Left renal cortex interstitium (tissue), 4 donors: ENCODE measurements at regions not wholly inside any gene's neighbourhood (a gene's known extent, or its start where the extent isn't known, plus 50 kb on each side); places are given as distances from the start of the nearest gene placed in this dataset.
"Not testable (repeated sequence)": the region's sequence is repeated elsewhere in the genome, so short reads cannot be mapped to it uniquely, and the experiment has no call there.

Source experiments
- DNase-seq, 4 donors: peaks; one replicate each; pipeline ENCODE4 v3.0.0-alpha.2; 2013; ENCODE audit warnings: low read depth in 4 of 4, low spot score in 2 of 4, missing footprints in 1 of 4

DNA sequence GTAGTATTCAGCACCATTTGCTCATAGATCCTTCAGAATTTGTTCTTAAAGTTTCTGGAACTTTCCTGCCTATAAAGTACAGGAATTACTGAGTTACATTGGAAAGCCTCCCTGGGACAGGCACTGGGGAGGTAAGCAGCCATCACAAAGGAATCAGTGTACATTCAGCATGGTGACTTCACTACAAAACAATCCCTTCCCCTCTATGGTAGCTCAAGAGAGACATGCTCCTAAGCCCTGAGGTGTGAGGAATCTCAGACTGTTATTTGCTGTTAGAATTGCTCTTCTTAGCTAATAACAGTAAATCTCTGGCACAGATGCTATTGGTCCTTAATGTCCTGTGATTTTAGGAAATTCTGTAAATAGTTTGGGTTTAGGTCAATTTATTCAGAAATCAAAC lies 1898.0 kb upstream of the PCDH7 start:
- DNase-seq, result no peak

DNA sequence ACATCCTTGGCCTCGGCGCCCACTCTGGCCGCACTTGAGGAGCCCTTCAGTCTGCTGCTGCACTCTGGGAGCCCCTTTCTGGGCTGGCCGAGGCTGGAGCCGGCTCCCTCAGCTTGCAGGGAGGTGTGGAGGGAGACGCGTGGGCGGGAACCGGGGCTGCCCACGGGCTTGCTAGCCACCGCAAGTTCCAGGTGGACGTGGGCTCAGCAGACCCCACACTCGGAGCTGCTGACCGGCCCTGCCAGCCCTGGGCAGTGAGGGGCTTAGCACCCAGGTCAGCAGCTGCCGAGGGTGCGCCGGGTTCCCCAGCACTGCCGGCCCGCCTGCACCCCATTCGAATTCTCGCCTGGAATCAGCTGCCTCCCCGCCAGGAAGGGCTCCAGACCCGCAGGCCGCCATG lies 1892.3 kb upstream of the PCDH7 start:
- no peak for DNase-seq

DNA sequence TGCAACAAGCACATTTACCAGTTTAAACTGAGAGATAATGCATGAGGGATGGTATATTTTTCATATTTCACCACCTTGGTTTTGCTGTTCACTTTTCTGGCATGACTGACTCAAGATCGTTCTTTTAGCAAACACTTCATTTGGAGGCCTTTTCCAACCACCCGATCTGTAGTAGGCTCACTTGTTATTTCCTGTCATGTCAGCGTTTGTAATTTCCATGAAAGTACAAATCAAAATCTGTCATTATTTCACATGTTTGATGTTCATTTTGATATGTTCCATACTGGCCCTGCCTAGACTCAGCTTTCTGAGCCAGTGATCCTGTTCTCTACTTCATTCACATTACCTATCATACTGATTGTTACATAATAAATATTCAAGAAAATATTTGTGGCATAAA lies 1888.3 kb upstream of the PCDH7 start:
- no peak for DNase-seq

DNA sequence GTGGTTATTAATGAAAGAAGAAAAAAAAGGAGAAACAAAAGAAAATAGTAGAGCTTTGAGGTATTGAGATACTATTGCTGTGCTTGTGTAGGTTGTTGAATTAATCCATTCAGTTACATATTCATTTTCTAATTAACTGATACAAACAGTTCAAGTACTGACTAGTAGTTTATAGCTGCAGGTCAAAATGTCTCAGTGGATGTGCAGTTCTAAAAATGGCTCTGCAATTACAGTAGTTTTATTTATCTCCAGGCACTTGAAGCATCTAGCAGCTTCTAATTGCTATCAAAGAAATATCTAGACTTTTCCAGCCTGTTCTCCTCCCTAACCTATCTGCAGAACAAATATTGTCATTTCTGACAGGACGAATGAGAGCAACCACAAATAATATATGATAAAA lies 1887.7 kb upstream of the PCDH7 start:
- DNase-seq, result no peak

DNA sequence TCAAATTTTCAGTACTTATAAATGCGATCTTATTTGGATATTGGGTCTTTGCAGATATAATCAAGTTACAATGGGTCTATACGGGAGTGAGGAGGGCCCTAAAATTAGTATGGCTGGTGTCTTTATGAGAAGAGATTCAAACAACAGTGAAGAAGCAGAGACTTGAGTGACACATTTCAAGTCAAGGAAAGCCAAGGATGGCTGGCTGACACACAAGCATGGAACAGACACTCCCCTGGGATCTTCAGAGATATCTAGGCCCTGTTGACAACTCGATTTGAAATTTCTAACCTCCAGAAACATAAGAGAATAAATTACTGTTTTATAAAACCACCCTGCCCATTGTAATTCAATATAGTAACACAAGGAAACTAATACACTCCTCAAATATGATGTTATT lies 1886.0 kb upstream of the PCDH7 start:
- no peak for DNase-seq

DNA sequence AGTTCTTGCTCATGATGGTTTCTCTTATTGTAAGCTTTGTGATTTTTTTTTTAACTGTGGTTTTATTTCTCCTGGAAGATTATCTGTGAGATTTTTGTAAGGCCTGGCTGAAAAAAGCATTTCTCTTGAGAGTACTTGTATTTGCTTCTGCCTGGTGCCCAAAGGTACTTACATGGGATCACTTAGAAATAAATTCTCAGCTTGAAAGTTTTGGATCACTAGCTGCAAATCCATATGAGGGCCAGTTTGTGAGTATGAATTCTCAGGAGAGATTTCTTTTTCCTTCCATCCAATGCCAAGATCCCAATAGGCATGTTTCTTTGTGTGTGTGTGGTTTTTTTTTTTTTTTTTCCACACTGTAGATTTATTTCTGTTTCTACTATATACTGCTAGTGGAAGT lies 1884.7 kb upstream of the PCDH7 start:
- no peak for DNase-seq

DNA sequence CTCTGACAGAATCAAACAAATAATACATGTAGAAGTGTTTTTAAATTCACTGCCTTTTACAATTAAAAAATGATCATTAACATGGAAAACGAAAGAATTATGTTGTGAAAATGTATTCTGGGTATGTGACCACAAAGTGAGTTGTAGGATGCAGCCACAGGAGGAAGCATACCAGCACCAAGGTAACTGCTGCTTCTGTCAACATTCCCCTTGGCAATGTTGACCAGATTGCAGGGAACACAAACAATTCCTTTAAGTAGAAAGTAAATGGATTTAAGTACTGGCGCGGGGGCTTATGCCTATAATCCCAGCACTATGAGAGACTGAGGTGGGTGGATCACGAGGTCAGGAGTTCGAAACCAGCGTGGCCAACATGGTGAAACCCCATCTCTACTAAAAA lies 1877.9 kb upstream of the PCDH7 start:
- DNase-seq, result no peak

DNA sequence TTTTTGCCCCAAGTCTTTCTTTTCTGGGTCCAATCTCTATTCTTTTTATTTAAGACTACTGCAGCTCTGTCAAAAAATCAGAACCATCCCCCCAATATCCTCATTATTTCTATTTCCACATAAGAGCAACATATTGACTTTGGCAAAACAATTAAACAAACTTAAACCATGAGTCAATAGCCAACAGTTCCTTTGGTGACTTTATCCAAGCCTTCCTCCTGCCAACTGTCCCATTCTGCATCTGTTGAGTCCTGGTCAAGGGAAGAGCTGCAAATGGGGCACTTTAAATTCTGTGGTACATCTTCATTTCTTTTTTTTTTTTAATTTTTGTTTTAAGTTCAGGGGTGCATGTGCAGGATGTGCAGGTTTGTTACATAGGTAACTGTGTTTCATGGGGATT lies 1875.0 kb upstream of the PCDH7 start:
- DNase-seq, result no peak

DNA sequence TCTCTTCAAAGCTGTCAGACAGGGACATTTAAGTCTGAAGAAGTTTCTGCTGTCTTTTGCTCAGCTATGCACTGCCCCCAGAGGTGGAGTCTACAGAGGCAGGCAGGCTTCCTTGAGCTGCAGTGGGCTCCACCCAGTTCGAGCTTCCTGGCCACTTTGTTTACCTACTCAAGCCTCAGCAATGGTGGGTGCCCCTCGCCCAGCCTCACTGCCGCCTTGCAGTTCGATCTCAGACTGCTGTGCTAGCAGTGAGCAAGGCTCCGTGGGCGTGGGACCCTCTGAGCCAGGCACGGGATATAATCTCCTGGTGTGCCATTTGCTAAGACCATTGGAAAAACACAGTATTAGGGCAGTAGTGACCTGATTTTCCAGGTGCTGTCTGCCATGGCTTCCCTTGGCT lies 1863.1 kb upstream of the PCDH7 start:
- DNase-seq, result not testable (repeated sequence)

DNA sequence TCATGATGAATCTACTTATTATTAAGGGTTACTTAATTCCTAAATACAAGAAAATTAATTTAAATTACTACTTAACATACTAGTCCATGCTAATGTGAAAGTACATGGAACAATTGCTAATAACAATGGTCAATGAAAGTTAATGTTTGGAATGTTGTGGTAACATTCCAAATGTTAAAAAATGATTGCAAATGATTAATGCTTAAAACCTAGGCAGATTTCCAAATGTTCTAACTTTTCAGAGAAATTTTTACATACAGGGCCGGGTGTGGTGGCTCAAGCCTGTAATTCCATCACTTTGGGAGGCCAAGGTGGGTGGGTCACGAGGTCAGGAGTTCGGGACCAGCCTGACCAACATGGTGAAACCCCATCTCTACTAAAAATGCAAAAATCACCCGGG lies 1851.3 kb upstream of the PCDH7 start:
- no peak for DNase-seq

DNA sequence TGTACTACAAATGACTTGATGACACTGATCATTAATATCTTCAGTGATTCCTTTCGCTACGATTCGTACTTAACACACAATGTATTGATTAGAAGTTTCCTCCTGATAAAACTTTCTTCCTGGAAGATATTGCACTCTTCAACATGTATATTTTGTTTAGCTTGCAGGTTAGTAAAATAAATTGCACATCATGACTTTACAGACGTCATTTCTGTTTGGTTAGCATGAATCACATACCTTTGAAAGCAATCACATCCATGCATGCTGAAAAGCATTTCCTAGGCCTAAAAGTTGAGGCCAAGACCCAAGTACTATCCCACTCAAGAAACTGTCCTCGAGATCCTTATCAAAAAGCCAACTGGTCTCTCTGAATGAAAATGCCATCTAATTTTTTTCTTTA lies 1841.0 kb upstream of the PCDH7 start:
- DNase-seq, result no peak

DNA sequence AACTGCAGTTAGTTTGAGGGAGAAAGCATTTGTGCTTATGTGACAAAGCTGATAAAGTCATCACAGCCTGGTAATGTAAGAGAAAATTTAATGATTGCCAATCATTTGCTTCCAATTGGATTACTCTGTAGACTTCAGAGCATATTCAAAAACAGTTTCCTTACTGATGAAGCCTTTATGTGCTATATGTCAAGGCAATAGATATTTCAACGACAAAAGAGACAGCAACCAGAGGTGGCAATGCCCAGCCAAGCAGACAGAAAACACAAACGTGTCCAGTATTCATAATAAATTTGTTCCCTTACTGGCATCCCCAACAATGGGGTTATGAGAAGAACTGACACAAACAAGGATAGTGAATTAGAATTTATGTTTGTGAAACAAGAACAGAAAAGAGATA lies 1840.3 kb upstream of the PCDH7 start:
- DNase-seq, result no peak

DNA sequence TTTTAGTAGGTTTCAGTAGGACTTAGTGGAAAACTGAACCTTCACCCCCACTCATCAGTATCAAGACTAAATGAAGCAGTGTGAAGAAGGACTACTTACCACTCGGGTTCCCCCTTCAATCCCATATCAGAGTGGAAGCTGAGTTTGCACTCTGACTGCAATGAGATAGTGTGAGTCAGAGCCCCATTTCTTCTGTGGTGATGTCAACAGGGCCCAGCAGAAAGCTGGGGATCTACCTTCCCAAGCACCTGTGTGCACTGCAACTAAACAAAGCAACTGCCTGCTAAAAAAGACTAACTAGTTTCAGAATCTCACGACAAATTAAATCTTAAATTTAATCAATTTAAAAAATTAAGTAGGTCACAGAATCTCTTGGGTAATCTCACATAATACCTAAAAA lies 1837.0 kb upstream of the PCDH7 start:
- no peak for DNase-seq

DNA sequence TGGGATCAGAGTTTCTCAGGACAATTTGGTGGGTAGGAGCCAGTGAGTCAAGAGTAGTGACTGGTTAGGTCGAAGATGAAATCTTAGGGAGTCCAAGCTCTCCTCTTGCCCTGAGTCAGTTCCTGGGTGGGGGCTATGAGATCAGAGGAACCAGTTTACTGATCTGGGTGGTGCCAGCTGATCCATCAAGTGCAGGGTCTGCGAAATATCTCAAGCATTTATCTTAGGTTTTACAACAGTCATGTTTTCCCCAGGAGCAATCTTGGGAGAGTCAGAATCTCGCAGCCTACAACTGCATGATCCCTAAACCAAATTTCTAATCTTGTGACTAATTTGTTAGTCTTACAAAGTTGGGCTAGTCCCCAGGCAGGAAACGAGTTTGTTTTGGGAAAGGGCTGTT lies 1833.2 kb upstream of the PCDH7 start:
- no peak for DNase-seq

DNA sequence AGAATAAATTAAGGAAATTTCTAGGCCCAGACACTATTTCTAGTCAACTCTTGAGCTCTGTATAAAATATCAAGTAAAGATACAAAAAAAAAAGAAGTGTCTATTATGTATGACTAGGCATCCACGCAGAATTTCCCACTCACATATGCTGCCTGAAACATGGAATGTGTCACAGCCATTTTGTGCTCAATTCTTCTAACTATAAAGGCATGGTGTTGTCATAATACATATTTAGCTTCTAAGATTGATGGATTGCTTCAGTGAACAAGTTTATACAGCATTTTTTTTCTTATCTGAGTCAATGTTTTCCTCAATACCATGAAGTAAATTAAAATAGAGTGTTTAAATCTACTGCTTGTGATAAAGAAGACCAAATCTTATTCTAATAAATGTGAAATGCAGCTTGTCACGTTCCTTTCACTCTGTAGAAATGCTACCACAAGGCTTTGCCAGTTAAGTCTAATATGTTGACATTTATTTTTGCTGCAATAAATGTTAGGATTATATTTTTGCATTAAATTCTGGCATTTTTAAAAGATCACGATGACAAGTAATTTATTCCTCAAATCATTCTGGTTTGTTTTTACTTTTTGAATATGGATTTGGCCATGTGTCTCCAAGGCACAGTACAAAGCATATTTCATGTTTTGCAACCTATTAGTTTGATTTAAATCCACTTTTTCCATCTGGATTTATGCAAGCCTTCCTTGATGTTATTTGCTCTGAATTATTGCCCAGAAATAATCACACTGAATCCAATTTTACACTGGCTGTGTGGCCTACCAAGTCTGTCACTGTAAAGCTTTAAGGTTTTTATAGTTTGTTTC lies 1829.0 kb upstream of the PCDH7 start:
- DNase-seq, result peak in 1 of 4 donors; percentile 2

DNA sequence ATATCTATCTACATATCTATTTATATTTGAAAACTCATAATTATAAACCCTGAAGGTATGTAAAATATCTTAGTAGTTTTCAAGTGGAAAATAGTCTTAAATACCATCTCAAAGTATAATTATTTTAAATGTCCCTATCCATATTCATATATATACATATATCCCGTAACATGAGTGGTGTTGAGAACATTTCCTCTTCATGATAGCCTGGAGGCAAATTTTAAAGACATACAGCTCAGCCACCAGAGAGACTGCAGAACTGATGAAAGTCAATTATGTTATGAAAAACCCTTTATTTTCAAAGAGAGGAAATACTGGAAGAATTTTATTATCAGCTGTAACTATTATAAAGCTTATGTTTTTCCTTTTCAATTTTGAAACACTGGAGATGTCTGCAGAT lies 1806.7 kb upstream of the PCDH7 start:
- DNase-seq, result no peak

DNA sequence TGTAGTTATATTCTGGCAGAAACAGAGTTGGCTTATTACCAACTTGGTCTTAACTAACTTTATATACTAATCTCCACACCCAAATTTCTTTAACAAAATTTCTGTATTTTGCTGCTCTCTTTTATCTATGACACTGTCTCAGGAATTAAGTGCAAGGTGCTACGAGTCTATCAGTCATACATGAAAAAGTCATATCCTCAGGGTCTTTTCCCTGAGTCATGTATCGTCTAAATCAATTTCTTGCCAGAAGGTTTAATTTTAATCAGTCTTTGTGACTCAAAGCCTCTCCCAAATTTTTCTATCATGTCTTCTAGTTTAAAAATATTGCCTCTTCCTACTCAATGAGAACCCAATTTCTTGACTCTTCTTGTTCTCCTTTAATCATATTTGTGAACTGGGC lies 1803.6 kb upstream of the PCDH7 start:
- DNase-seq, result no peak

DNA sequence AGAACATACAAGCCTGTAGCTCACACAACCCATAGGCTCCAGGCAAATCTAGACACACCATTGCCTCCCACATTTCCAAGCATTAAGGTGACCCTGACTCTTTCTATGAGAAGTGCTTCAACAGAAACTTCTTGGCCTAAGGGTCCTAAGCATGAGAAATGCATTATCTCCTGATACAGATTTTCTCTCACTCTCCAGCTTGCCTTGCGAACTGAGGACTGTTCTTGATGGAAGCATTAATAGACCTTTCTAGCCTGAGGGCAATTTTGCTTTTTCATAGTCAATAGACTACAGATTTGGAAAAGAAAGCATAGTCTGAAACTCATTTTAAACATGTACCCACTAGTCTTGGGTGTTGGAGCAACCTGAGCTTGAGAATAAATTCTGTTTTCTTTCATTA lies 1801.3 kb upstream of the PCDH7 start:
- no peak for DNase-seq

DNA sequence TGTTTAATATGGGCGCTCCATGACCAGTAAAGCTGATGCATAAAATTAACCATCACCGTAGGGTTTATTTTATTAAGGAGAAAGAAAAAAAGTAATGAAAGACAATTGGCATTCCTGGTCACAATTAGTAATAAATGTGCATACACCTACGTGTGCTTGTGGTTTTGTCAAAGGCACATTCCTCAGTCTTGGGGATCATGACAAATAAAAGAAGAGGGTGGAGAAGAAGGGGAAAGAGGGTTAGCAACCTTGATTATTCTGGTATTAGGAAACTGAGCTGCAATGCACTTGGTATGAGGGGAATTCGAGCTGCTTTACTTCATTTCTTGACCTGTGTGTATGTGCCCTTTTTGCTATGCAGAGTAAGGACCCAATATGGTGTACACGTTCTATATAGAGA lies 1798.3 kb upstream of the PCDH7 start:
- DNase-seq, result no peak

DNA sequence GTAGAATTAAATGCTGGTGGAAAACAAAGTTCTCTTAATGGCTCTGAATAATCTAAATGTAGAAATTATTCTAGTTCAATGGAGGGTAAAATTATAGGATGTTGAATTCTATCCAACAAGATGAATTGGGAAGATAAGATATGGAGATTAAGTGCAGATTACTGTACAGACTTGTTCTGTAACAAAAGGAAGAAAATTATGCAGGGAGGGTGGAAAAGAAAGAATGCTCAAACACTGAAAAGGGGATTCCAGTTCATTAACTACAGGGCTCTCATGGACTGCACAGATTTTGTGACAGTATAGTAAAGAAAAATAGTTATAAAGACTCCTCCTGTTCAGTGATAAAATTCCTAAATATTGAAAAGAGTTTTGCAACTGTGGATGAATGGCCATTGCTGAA lies 1794.0 kb upstream of the PCDH7 start:
- no peak for DNase-seq

DNA sequence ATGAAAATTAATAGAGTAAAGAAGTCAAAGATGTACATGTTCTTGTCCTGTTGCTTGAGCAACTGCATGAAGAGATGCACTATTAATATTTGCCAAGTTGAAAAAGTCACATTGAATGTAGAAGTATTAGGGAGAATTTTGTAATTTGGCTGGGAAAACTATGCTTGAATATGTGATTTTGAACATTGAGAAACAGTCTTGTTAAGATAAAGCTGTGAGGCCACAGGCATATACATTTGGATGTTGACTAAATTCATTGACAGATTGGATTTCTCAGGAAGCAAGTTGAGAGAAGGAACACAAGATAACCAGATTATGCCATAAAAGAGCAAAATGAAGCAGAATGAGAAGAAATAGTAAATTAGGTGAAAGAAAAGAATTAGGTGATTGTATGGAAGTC lies 1777.5 kb upstream of the PCDH7 start:
- DNase-seq, result no peak

DNA sequence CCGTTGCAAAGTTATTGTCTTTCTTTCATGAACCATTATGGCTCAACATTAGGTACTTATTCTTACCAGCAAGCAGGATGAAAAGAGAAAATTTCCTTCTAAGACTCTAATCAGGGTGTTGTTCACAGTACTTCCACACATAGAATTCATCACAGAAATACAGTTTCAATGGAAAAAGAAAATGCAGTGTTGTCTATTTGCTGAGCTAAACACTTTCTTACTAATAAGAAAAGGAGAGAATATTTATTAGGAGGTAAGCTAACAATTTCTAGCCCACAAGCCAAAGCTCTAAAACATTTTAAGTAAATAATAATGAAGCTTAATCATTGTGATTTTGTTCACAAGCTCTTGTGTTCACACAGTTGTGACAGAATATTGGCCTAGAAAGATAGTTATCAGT lies 1772.8 kb upstream of the PCDH7 start:
- no peak for DNase-seq

DNA sequence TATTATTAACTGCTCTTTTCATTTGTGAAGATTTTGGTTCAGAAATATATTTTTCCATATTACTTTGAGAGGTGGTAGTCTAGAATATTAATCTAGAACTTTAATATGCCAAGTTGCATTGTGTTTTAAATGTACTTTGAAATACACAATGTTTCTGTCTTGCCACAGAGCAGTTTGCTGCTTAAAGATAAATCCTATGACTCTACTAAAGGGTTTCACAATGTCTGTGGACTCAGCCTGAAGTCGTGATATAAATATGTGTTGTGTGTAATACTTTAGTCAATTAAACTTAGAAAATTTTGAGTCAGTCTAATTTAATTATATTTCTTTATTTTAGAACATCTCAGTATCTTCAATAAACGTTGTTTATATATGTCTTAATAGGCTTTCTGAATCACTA lies 1771.7 kb upstream of the PCDH7 start:
- DNase-seq, result no peak
